OCI-LY3 (cell line): ENCODE measurements at regions not wholly inside any gene's neighbourhood (a gene's known extent, or its start where the extent isn't known, plus 50 kb on each side); places are given as distances from the start of the nearest gene placed in this dataset.

Experiments used
- H2AFZ ChIP-seq: fragments of 200-600, 300-600 bp; shearing (Covaris generic); 2 replicates; pipeline ENCODE4 v1.6.0; 2014; ENCODE audit warnings: antibody characterized with exemption, low read depth, low read length
- H3K27ac ChIP-seq: fragments of 200-600, 300-600 bp; sonication (generic); 2 replicates; pipeline ENCODE4 v1.5.1; 2014; ENCODE audit warnings: mild to moderate bottlenecking, low read length, moderate library complexity, mixed read lengths
- H3K27me3 ChIP-seq: fragments of 200-600, 300-600 bp; sonication (generic); 2 replicates; pipeline ENCODE4 v1.6.1; 2014; ENCODE audit warnings: low read depth, low read length, mixed read lengths
- H3K36me3 ChIP-seq: fragments of 200-600, 300-600 bp; sonication (generic); replicated peaks from 2 replicates; pipeline ENCODE3; 2014; ENCODE audit warnings: low read depth, low read length, mixed read lengths
- H3K4me1 ChIP-seq: fragments of 300-600, 200-600 bp; sonication (generic); 2 replicates; pipeline ENCODE4 v1.6.1; 2014; ENCODE audit warnings: low read length, mixed read lengths
- H3K4me2 ChIP-seq: fragments of 200-600, 300-600 bp; sonication (generic); 2 replicates; pipeline ENCODE4 v1.6.1; 2014; ENCODE audit warnings: low read length, mixed read lengths
- H3K4me3 ChIP-seq: fragments of 300-600, 200-600 bp; sonication (generic); 2 replicates; pipeline ENCODE4 v1.5.1; 2014; ENCODE audit warnings: antibody characterized with exemption, mild to moderate bottlenecking, low read length, moderate library complexity
- H3K79me2 ChIP-seq: fragments of 300-600, 200-600 bp; shearing (Covaris generic); 2 replicates; pipeline ENCODE4 v1.6.1; 2014; ENCODE audit warnings: mild to moderate bottlenecking, low read length, mixed read lengths
- H3K9ac ChIP-seq: fragments of 300-600, 200-600 bp; shearing (Covaris generic); 2 replicates; pipeline ENCODE4 v1.6.0; 2014; ENCODE audit warnings: mild to moderate bottlenecking, low read length, moderate library complexity
- H3K9me3 ChIP-seq: fragments of 200-600, 300-600 bp; shearing (Covaris generic); 2 replicates; pipeline ENCODE4 v1.6.1; 2014; ENCODE audit warnings: low read length, mixed read lengths; ENCODE audit not compliant: insufficient read depth
- H4K20me1 ChIP-seq: fragments of 200-600, 300-600 bp; sonication (generic); 2 replicates; pipeline ENCODE4 v1.6.1; 2016; ENCODE audit warnings: low read length, mixed read lengths; ENCODE audit not compliant: insufficient read depth
- EZH2phosphoT487 ChIP-seq: fragments of 200-600 bp; shearing (Covaris generic); IDR thresholded peaks from 2 replicates; pipeline ENCODE4 v1.6.1; 2018; ENCODE audit warnings: antibody characterized with exemption, mixed run types, low read depth
- TF ChIP-seq, protein P1 (sequence below): fragments of 200-600, 300-600 bp; sonication (generic); IDR thresholded peaks from 2 replicates; pipeline ENCODE4 v1.5.1; 2014; ENCODE audit warnings: antibody characterized with exemption, low read length, low read depth

DNA sequence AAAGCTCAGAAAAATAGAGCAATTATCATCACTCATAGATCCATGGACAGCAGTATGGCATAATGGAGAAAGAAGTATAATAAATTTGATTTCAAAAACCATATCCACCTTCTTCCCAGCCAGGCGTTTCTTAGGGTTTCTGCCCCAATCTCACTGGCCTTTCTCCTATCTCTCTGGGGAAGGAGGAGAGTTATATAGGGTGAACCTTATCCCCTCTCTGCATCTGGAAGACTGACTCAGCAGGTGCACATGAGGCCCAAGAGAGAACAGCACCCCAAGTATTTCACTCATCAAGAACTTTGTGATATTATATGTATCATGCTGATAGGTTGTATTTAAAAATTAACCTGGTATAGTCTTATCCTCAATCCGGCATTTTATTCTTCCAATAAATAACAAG, 318.8 kb upstream of the RASGEF1B start:
- TF ChIP-seq, protein P1, sequence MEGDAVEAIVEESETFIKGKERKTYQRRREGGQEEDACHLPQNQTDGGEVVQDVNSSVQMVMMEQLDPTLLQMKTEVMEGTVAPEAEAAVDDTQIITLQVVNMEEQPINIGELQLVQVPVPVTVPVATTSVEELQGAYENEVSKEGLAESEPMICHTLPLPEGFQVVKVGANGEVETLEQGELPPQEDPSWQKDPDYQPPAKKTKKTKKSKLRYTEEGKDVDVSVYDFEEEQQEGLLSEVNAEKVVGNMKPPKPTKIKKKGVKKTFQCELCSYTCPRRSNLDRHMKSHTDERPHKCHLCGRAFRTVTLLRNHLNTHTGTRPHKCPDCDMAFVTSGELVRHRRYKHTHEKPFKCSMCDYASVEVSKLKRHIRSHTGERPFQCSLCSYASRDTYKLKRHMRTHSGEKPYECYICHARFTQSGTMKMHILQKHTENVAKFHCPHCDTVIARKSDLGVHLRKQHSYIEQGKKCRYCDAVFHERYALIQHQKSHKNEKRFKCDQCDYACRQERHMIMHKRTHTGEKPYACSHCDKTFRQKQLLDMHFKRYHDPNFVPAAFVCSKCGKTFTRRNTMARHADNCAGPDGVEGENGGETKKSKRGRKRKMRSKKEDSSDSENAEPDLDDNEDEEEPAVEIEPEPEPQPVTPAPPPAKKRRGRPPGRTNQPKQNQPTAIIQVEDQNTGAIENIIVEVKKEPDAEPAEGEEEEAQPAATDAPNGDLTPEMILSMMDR, result no peak
- TF ChIP-seq EZH2phosphoT487, result no peak
- H2AFZ ChIP-seq, result no peak overlapping the region
- H3K27ac ChIP-seq, result no peak overlapping the region
- H3K4me2 ChIP-seq, result no peak overlapping the region
- no peaks in the 10 kb centered on the region for H4K20me1 ChIP-seq
- H3K9me3 ChIP-seq, result no peaks in the 10 kb centered on the region
- no peak overlapping the region for H3K9ac ChIP-seq
- no peaks in the 10 kb centered on the region for H3K4me1 ChIP-seq
- H3K36me3 ChIP-seq, result no peaks in the 10 kb centered on the region
- no peaks in the 10 kb centered on the region for H3K79me2 ChIP-seq
- H3K27me3 ChIP-seq, result no peaks in the 10 kb centered on the region
- H3K4me3 ChIP-seq, result no peak overlapping the region

DNA sequence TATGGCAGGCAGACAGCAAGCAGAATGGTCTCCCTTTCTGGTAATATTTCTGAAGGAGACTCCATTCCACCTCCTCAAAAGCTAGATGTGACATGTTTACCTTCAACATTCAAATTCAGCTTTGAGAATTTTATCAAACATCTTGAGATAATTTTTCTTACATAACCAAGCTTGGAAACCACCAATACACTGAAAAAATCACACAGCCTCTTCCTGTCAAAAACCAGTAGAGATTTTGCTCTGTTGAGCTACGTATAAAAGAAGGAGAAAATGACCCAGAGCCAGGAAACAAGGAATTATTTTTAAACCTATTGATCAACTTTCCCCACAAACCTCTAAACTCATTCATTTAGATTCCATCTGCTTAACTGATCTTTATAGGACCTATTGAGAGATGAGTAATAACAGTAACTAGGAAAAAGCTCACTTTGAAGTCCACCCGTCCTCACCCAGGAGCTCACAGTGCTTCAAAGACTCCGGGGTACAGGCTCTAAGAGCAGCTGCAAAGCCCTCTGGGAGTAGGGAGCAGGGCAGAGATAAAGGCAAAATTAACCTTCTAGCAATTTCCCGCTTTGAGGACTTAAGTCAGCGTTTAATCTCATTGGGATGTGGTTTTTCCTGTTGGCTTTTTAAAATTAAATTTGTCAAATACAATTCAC, 318.2 kb upstream of the RASGEF1B start:
- no peak overlapping the region for H2AFZ ChIP-seq
- TF ChIP-seq, protein P1, result no peak
- no peak for TF ChIP-seq EZH2phosphoT487
- H3K4me3 ChIP-seq, result no peak overlapping the region
- no peaks in the 10 kb centered on the region for H3K36me3 ChIP-seq
- no peaks in the 10 kb centered on the region for H3K79me2 ChIP-seq
- H3K4me2 ChIP-seq, result no peak overlapping the region
- H3K9ac ChIP-seq, result no peak overlapping the region
- H3K27me3 ChIP-seq, result no peaks in the 10 kb centered on the region
- H3K4me1 ChIP-seq, result no peaks in the 10 kb centered on the region
- H3K9me3 ChIP-seq, result no peaks in the 10 kb centered on the region
- H3K27ac ChIP-seq, result no peak overlapping the region
- H4K20me1 ChIP-seq, result no peaks in the 10 kb centered on the region

DNA sequence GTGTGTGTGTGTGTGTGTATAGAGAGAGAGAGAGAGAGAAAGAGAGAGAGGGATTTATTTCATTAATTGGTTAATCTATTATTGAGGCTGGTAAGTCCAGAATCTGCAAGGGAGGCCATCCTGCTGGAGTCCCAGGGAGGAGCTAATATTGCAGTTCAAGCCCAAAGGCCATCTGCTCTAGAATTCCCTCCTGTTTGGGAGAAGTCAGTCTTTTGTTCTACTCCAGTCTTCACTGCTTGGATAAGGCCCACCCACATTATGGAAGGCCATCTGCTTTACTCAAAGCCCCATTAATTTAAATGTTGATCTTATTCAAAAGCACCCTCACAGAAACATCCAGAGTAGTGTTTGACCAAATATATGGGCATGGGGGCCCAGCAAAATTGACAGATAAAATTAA, 317.5 kb upstream of the RASGEF1B start:
- H3K36me3 ChIP-seq, result no peaks in the 10 kb centered on the region
- TF ChIP-seq, protein P1, result no peak
- no peak for TF ChIP-seq EZH2phosphoT487
- no peaks in the 10 kb centered on the region for H3K79me2 ChIP-seq
- H3K9me3 ChIP-seq, result no peaks in the 10 kb centered on the region
- H3K4me1 ChIP-seq, result no peaks in the 10 kb centered on the region
- H2AFZ ChIP-seq, result no peak overlapping the region
- H3K4me3 ChIP-seq, result no peak overlapping the region
- no peaks in the 10 kb centered on the region for H4K20me1 ChIP-seq
- no peak overlapping the region for H3K9ac ChIP-seq
- H3K27me3 ChIP-seq, result no peaks in the 10 kb centered on the region
- H3K4me2 ChIP-seq, result no peak overlapping the region
- no peak overlapping the region for H3K27ac ChIP-seq

DNA sequence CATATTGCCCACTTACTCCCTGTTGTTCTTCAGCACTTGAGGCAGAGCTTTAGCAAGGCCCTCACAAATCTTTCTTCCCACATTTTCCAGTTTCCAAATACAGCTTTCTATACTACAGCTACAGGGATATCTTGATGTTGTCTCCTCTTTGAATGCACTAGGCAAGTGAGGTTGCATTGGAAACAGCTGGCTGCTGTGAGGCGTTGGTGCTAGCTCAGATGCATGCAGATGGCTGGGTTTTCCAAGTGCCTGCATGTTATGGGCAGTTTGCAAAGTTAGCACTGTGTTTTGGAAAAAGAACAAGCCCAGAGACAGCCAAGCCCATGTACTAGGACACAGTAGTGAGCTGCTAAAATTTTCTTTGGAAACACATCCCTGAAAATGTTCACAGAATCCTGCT, 315.1 kb upstream of the RASGEF1B start:
- Histone ChIP-seq H3K9ac (no peak overlapping the region), H3K27ac (no peak overlapping the region), H3K36me3 (no peaks in the 10 kb centered on the region), H3K27me3 (no peaks in the 10 kb centered on the region), H2AFZ (no peak overlapping the region), H3K4me3 (no peak overlapping the region), H3K4me2 (no peak overlapping the region), H4K20me1 (no peaks in the 10 kb centered on the region), H3K4me1 (no peaks in the 10 kb centered on the region), H3K79me2 (no peaks in the 10 kb centered on the region), H3K9me3 (no peaks in the 10 kb centered on the region)
- TF ChIP-seq, protein P1, result no peak
- no peak for TF ChIP-seq EZH2phosphoT487
